ENCODE measurements at regions not wholly inside any gene's neighbourhood (a gene's known extent, or its start where the extent isn't known, plus 50 kb on each side); places are given as distances from the start of the nearest gene placed in this dataset.
"Not testable (repeated sequence)": the region's sequence is repeated elsewhere in the genome, so short reads cannot be mapped to it uniquely, and the experiment has no call there.

- DNase-seq (ENCODE audit: low read depth) = peak; percentile 32
Measured at GRCh38 chr3:128549283-128550112, 56.5 kb upstream of the GATA2 start.

- no peak for DNase-seq (ENCODE audit: low read depth)
Measured at GRCh38 chr3:128548426-128549282, 55.7 kb upstream of the GATA2 start.

- DNase-seq (ENCODE audit: low read depth) = no peak
Measured at GRCh38 chr3:128548021-128548420, 55.0 kb upstream of the GATA2 start.

GRCh38 chr3:128547368-128547987, 54.5 kb upstream of the GATA2 start:
- DNase-seq (ENCODE audit: low read depth) = no peak

DNA sequence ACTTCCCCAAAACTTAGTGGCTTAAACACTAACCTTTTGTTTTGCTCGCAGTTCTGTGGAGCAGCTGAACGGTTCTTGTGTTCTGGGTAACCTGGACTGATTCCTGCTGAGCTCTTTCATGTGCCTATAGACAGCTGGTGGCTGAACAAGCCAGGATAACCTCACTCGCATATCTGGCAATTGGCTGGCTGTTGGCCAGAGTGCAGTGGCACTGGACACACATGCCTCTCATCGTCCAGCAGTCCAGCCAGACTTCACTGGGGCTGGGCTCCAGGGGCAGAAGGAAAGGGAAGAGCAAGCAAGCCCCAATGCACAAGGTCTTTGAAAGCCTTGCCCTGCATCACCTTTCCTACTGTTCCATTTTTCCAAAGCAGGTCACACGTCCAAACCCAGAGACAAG, 53.6 kb upstream of the GATA2 start:
- DNase-seq (ENCODE audit: low read depth) = no peak

DNA sequence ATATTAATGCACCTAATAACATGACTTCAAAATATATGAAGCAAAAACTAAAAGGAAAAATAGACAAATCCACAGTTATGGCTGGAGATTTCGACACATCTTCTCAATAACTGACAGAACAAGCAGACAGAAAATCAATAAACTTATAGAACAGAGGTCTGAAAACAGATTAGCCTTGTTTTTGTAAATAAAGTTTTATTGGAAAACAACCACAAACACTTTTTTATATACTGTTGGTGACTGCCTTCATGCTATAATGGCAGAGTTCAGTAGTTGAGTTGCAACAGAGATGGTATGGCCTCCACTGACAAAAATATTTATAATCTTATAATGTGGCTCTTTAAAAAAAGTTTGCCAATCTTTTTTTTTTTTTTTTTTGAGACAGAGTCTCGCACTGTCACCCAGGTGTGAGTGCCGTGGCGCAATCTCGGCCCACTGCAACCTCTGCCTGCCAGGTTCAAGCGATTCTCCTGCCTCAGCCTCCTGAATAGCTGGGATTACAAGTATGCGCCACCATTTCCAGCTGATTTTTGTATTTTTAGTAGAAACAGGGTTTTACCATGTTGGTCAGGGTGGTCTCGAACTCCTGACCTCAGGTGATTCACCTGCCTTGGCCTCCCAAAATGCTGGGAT, 52.2 kb upstream of the GATA2 start:
- no peak for DNase-seq (ENCODE audit: low read depth)

- no peak for DNase-seq (ENCODE audit: low read depth)
Measured at GRCh38 chr3:128544190-128544589, 51.2 kb upstream of the GATA2 start.

GRCh38 chr3:128543570-128544174, 50.7 kb upstream of the GATA2 start:
- DNase-seq (ENCODE audit: low read depth) = not testable (repeated sequence)
